ENCODE measurements at regions not wholly inside any gene's neighbourhood (a gene's known extent, or its start where the extent isn't known, plus 50 kb on each side); places are given as distances from the start of the nearest gene placed in this dataset.

DNA sequence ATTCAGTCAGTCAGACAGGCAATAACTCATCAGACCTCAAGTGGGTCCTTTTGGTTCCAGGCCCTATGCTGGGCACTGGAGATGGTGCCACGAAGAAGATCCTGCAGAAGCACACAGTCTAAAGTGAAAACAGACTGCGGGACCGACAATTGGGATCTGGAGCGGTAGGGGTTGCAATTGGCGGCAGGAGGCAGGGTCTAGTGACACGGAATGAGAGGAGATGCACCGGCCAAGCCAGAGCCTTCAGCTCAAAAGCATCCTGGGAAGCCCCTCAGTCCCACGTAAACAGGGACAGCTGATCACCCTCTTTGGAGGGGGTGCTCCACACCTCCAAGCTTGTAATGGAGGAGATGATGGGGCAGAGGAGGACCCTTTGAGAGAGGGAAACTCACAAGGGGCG lies 56.2 kb downstream of the KLHDC7A start:
- TF ChIP-seq, protein P1, sequence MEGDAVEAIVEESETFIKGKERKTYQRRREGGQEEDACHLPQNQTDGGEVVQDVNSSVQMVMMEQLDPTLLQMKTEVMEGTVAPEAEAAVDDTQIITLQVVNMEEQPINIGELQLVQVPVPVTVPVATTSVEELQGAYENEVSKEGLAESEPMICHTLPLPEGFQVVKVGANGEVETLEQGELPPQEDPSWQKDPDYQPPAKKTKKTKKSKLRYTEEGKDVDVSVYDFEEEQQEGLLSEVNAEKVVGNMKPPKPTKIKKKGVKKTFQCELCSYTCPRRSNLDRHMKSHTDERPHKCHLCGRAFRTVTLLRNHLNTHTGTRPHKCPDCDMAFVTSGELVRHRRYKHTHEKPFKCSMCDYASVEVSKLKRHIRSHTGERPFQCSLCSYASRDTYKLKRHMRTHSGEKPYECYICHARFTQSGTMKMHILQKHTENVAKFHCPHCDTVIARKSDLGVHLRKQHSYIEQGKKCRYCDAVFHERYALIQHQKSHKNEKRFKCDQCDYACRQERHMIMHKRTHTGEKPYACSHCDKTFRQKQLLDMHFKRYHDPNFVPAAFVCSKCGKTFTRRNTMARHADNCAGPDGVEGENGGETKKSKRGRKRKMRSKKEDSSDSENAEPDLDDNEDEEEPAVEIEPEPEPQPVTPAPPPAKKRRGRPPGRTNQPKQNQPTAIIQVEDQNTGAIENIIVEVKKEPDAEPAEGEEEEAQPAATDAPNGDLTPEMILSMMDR (IDR thresholded peaks at IDR 0.05; ENCODE audit: borderline replicate concordance, extremely low read depth, low read length, poor library complexity, severe bottlenecking): no peak
- TF ChIP-seq EZH2 (IDR thresholded peaks at IDR 0.05; ENCODE audit: borderline replicate concordance, low read depth, low read length, severe bottlenecking): no peak

All from DND-41 (cell line).